ENCODE measurements at regions not wholly inside any gene's neighbourhood (a gene's known extent, or its start where the extent isn't known, plus 50 kb on each side); places are given as distances from the start of the nearest gene placed in this dataset.

- TF ChIP-seq, protein P1, sequence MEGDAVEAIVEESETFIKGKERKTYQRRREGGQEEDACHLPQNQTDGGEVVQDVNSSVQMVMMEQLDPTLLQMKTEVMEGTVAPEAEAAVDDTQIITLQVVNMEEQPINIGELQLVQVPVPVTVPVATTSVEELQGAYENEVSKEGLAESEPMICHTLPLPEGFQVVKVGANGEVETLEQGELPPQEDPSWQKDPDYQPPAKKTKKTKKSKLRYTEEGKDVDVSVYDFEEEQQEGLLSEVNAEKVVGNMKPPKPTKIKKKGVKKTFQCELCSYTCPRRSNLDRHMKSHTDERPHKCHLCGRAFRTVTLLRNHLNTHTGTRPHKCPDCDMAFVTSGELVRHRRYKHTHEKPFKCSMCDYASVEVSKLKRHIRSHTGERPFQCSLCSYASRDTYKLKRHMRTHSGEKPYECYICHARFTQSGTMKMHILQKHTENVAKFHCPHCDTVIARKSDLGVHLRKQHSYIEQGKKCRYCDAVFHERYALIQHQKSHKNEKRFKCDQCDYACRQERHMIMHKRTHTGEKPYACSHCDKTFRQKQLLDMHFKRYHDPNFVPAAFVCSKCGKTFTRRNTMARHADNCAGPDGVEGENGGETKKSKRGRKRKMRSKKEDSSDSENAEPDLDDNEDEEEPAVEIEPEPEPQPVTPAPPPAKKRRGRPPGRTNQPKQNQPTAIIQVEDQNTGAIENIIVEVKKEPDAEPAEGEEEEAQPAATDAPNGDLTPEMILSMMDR (IDR thresholded peaks at IDR 0.05): no peak
- no peak for TF ChIP-seq POLR2A (IDR thresholded peaks at IDR 0.05)
Observed at GRCh38 chr2:60674524-60675165, 81.4 kb upstream of the PAPOLG start.

Data from lower leg skin (tissue), 3 donors.